Sciatic nerve (tissue), 2 donors: ENCODE measurements at regions not wholly inside any gene's neighbourhood (a gene's known extent, or its start where the extent isn't known, plus 50 kb on each side); places are given as distances from the start of the nearest gene placed in this dataset.
A peak's percentile ranks its signal among the peaks of the same experiment; 100 is the strongest.

Experiments
- ATAC-seq: fragments of 200-7000 bp; cut with Tn5 transposase; one replicate; pipeline ENCODE4 v1.9.1; 2020; ENCODE audit warnings: mild to moderate bottlenecking, moderate library complexity
- DNase-seq: peaks from one replicate; pipeline ENCODE4 v3.0.0-alpha.2; 2020; ENCODE audit warnings: low spot score
- intact Hi-C: fragments of 100-400 bp; cut with DNase I; formaldehyde crosslinking; loops from one replicate; pipeline ENCODE4 v1.14.2; 2022
- donor health status: DM: no; HTN: no; CAD: no.
- donor health status: DM: no; HTN: no; CAD: no.

DNA sequence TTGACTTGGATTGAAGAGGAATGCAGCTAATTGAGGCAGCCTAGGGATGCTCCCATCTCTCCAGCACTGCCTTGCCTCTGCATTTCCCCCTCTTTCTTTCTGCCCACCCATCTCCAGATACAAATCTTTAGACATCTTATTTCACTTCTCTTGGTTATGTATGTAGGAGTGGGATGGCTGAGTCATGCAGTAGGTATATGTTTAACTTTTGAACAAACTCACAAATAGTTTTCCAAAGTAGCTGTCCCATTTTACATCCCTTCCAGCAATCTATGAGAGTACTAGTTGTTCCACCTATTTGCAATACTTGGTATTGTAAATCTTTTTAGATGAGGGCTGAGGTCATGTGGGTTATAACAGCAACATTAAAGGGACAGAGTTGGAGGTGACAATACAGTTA, 329.9 kb downstream of the DYSF start:
- no peak for DNase-seq
- intact Hi-C loops = no loop called here
- ATAC-seq = no peak

DNA sequence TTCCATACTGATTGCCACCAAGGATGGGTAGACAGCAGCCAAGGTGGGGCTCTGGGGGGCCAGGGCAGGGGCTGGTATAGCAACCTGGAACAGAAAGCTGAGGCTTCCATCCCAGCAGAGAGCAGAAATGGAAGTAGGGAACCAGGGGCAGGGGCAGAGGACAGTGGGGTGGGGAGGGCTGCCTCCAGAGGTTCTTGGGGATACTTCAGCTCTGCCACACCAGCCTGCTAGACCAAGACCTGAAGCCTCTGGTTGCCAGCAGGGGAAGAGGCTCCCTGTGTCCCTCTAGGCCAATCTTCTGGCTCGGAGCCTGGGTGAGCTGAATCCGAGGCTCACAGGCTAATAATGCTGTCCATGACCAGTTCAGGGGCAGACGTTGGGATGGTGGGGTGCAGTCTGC, 329.0 kb downstream of the DYSF start:
- DNase-seq = no peak
- intact Hi-C loops = no loop called here
- ATAC-seq = no peak

DNA sequence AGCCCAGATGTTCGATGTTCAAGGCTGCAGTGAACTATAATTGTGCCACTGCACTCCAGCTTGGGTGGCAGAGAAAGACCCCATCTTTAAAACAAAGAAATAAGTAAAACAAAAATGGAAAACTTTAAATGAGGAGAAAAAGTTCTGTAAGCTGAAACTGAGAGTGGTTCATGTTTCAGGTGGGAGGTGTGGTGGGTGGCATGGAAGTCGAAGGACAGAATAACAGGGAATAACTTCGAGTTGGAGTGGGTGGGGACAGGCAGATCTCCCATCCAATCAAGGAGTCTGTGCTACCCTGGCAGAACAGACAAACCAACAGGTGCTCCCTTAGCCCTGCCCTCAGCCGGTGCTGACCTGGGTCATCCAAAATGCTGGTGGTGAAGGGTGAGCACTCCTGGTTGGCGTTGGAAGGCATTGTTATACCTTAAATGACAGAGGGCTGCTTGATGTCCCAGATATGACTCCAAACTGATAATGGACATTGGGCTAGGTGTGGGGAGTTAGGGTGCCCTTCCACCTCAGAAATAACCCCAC, 328.4 kb downstream of the DYSF start:
- intact Hi-C loops = no loop called here
- ATAC-seq = no peak

DNA sequence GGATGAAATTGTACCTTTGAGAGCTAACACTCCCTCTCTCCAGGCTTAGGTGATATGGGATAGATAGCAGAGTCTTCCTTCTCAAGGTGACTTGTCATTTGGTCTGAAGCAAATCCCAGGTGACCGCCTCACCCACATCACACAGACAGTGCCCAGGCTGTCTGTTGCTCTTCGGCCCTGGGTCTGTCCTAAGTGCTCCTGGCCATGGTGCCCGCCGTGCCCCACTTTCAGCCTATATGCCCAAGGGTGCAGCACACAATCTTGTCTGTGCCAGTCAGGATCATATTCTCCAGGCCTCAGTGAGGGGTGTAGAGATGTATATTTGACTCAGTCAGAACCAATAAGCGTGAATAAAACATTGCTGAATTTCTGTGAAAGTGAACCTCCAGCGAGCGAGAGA, 326.8 kb downstream of the DYSF start:
- ATAC-seq = no peak
- intact Hi-C loops = no loop called here
- no peak for DNase-seq

More for the DNA sequence above, 328.4 kb downstream of the DYSF start:
- no peak for DNase-seq

DNA sequence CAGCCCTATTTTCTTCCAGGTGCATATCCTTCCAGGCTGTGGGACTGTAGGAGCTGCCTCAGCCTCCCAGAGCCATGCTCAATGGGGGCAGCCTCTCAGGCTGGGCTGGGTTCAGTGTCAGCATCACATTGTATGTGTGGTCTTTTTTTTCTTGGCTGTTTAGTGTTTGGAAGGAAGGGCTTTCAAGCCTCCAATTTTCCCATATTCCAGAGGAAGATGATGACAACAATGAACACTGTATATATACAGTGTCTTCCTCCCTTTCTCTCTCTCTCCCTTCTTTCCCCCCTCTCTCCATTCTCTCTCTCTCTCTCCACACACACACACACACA, 326.4 kb downstream of the DYSF start:
- DNase-seq (no peak), ATAC-seq (no peak)
- intact Hi-C loops = no loop called here

DNA sequence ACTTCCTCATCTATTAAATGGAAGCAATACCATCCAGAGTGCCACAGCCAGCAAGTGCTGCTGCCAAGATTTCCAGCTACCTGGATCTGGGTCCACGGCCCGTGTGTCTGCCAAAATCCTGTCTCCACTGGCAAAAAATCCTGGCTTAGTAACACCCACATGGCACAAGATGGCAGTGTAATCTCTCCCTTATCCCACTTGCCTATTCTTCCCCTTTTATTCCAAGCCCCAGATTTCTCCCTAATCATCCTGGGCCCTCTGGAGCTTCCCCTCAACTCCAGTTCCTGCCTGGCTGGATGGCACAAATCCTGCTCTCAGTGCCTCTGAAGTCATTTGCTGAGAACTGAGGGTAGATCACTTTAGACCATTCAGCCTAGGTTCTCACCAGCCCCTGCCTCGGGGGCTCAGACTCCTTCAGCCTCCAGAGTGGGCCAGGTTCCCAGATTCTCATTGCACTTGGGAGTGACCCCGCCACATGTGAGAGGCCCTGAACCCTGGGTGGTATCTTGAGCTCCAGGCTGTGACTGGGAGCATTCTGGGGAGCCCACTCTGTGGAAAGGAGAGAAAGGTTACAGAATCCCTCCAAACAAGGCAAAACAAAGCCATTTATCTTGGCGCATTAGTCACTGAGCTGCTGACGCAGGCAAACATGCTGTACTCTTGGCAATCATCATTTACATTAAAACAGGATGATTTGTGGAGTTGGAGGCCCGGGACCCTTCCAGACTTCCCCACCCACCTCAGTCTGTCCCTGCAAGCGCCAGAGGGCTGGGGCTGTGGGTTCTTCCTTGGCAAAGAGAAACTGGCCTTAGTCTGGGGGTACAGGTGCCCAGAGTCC, 325.8 kb downstream of the DYSF start:
- peak; percentile 40 for ATAC-seq
- intact Hi-C loops = no loop called here
- DNase-seq = no peak

DNA sequence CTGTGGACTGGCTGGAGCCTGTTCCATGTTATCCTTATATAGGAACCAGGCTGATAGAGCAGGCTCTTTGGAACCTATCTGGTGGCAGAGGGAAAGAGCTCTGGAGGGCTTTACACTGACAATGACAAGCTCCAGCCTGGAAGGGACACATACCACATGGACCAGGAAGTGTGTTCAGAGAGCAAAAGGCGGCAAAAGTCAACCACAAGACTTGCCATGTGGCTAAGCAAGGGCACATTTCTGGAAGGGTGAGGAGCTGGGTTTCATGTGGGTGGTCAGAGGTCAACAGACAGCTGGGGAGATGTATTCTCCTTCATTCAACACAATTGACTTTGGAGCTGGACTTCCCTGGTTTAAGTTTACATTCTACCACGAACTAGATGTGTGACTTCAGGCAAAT, 325.2 kb downstream of the DYSF start:
- intact Hi-C loops = no loop called here
- ATAC-seq (no peak), DNase-seq (no peak)

DNA sequence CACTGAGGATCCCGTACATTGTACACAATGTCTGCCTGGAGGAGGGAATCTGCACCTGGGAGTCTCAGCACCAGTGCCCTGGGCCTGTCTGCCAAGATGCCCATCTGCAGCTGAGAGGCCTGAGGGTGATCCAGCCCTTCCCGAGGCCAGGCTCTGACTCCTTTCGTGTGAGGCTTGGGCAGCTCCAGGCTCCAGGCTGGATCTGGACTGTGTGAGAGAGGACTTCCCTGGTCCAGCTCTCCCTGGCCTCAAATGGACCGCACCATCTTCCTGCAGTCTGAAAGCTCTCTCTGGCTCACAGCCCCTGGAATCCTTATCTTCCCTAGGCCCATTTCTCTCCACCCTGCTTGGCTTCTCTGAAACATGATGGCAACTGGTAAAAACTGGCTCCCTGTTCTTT, 324.6 kb downstream of the DYSF start:
- intact Hi-C loops = no loop called here
- DNase-seq (no peak), ATAC-seq (no peak)

DNA sequence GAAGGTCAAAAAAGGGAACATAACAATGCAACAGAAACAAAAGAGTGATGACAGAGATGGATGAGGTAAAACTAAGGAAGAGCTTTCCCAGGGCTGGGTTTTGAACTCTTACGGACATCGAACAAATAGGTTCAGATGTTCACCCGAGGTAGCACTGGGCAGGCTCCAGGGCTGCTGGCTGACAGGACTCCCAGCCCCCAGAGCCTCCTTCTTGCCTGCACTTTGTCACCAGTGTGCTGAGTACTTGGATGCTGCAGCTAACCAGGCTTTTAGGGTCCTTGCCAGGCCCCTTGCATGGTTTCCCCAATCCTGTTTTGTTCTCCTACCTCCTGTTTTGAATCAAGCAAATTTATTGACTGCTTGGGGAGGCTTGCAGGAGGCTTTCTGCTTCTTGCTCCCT, 322.9 kb downstream of the DYSF start:
- DNase-seq (no peak), ATAC-seq (no peak)
- intact Hi-C loops = no loop called here

DNA sequence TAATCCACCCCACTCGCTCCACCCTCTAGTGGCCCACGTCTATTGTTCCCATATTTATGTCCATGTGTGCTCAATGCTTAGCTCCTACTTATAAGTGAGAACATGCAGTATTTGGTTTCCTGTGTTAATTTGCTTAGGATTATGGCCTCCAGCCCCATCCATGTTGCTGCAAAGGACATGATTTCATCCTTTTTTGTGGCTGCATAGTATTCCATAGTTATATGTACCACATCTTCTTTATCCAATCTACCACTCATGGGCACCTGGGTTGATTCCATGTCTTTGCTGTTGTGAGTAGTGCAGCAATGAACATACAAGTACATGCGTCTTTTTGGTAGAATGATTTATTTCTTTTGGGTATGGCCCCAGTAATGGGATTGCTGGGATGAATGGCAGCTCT, 319.9 kb downstream of the DYSF start:
- intact Hi-C loops = no loop called here
- DNase-seq (no peak), ATAC-seq (no peak)

DNA sequence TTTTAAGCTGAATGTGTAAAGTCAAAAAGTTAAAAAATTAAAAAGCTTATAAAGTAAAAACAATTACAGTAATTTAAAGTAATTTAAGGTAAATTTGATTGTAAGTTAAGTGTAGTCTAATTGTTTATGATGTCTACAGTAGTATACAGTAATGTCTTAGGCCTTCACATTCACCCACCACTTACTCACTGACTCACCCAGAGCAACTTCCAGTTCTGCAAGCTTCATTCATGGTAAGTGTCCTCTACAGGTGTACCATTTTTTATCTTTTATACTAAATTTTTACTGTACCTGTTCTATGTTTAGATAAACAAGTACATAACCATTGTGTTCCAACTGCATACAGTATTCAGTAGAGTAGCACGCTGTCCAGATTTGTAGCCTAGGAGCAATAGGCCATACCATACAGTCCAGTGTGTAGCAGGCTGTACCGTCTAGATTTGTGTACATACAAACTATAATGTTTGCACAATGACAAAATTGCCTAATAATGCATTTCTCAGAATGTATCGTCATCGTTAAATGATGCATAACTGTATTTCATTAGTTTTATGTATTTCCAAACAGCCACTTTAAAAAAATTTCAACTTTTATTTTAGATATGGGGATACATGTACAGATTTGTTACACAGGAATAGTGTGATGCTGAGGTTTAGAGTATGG, 319.3 kb downstream of the DYSF start:
- DNase-seq (no peak), ATAC-seq (no peak)
- intact Hi-C loops = no loop called here

DNA sequence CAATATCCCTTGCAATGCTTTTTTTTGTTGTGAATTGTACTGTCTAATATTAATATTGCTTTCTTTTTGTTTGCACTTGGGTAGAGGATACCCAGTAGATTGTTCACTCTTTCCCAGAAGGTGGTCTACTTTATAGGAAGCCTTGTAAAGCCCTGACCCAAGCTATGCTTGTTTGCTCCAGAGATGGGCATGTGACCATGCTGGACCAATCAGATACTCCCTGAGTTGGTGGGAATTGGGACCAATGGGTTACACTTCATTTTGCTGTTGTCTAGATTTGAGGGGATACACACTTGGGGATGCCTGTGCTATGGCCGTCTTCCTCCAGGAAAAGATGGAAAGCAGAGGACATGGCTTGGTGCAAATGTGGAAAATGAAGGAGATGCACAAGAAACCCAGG, 314.3 kb downstream of the DYSF start:
- ATAC-seq (no peak), DNase-seq (no peak)
- intact Hi-C loops = no loop called here

DNA sequence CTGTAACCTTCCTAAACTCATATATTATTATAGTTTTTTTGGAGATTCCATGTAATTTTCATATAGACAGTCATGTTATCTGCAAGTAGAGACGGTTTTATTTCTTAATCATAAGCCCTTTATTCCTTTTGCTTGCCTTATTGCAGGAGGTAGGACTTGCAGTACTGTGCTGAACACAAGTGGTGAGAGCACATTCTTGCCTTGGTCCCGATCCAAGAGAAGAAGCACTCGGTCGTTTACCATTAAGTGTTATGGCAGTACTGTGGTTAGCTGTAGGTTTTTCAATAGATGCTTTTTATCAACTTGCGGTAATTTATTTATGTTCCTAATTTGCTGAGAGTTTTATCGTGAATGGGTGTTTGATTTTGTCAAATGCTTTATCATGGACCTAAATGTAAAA, 305.7 kb downstream of the DYSF start:
- DNase-seq (no peak), ATAC-seq (no peak)
- intact Hi-C loops = no loop called here

DNA sequence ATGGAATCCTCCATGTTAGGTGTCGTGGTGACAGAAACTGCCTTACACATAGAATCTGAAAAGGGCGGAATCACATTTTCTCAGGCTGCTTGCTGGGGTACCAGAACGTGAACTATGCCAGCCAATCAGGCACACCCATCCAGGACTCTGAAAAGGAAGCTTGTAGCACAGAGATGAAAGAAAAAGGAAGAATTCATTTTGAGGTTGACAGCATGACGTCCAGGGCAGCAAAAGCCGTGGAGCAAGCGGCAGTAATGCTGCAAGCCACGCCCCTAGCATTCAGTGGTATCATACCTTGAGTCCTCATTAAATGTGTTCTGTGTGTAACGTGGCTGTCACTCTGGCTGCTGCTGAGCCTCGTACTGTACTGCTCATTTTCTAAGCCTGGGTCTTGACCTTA, 304.0 kb downstream of the DYSF start:
- intact Hi-C loops = no loop called here
- ATAC-seq (no peak), DNase-seq (no peak)

DNA sequence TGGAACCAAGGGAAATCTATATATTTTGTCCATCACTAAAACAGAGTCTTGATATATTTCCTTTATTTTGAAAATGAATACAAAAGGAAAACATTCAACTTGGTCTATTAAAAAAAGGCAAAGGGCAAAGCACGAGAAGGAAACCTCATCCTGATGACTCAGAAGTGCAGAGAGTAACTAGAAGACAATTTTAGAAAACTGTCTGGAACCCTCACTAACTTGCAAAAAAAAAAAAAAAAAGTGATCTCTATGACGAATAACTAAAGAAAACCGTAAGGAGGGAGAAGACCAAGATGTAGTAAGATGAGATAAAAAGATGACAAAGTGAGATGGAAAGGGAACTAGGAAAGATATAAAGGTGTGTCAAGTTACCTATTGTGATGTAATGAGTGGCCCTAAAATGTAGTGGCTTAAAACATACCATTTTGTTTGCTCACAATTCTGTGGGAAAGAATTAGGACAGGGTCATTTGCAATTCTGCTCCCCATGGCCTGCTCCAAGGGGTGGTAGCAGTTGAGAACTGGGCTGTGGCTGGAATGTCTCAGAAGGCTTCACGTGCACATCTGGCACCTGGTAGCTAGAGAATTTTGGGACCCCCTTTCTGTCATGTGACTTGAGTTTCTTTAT, 303.0 kb downstream of the DYSF start:
- DNase-seq = no peak
- intact Hi-C loops = no loop called here
- ATAC-seq = no peak

DNA sequence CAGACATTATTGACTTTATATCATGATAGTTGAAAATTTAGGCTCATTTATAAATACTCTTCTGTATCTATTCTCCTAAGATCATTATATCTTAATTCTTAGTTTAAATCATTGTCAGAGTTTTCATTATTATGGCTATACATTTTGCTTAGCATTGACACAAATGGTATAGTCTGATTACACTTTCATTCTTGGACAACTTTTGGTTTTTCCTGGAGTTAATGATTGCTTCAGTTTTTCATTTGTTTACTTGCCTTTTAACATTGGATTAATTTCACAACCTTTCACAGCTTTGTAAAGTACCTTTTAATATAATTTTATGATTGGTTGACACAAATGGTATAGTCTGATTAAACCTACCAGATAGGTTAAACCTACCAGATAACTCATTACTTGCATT, 298.2 kb downstream of the DYSF start:
- intact Hi-C loops = no loop called here
- no peak for DNase-seq
- ATAC-seq = no peak

DNA sequence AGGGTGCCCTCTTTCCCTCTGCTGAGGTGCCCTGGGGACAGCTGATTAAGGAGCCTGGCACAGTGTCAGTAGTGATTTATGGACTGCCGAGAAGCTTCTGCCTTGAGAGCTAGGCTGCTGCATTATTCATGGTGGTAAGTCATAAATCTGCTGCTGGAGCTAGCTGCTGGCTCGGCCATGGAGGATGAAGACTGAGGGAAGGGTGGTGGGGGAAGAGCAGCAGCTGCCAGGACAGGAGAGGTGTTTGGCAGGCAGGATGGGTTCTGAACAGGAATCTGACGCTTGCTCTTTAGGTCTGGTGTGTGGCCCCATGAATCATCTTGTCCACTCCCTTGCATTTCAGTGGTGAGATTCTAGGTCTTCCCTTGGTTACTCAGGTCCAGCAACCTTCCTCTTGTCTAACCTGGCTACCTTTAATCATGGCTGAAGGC, 296.3 kb downstream of the DYSF start:
- ATAC-seq (no peak), DNase-seq (no peak)
- intact Hi-C loops = no loop called here

DNA sequence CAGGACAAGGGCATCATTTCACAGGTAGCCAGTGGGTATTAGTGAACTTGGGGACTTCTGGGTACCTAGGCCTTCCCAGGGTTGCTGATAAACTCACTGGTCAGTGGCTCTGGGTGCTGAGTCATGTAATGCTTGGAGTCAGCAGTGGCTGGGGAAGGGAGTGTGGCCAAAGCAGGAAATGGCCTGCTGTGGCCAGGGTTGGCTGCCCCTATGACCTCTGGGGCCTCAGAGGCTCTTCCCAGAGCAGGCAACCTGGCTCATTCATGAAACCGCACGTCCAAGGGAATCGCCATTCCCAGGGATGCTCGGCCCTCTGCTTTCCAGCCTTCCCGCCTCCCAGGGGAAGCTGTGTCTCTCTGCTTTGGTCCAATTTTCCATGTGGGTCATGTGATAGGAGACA, 294.9 kb downstream of the DYSF start:
- intact Hi-C loops = no loop called here
- peak; percentile 69 for DNase-seq
- ATAC-seq = peak; percentile 80

DNA sequence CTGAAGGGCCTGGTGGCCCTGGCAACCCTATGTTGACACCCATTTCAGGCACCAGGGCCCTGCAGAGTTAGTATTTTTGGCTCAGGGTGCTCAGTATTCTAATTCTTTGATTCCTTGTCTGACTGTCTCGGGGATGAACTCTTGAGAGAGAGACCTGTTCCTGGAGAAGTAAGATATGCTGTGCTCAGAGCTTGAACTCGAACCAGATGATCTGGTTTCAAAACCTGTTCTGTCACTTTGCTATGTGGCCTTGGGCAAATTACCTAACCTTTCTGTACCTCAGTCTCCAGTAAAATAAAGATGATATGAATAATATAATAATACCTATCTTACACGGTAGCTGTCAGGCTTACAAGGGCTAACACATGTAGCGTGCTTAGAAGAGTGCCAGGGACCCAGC, 294.2 kb downstream of the DYSF start:
- ATAC-seq = no peak
- intact Hi-C loops = no loop called here
- DNase-seq = no peak

DNA sequence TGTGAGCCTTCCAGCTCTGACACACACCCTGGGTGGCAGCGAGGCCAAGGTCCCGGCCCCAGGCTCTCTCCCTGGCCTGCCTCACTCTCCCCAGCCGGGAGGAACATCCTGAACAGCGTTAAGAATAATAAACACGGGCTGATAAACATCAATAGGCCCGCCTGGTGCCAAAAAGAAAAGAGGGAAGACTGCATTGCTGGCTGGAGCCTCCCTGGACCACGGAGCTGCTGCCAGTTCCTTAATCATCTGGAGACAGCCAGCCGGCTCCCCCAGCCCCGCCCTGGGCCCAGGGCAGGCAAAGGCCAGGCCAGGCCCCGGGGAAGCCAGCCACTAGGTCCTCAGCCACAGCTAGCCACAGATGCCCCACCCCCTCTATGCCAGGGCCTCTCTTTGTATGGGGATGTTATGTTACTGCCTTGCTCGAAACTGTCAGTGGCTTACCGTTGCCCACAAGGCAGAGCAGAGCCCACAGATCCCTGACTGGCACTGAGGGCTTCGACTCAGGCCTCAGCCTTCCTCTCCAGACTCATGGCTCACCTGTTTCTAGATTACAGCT, 293.7 kb downstream of the DYSF start:
- intact Hi-C loops = no loop called here
- peak; percentile 68 for ATAC-seq
- no peak for DNase-seq
